ENCODE measurements at regions not wholly inside any gene's neighbourhood (a gene's known extent, or its start where the extent isn't known, plus 50 kb on each side); places are given as distances from the start of the nearest gene placed in this dataset.

GRCh38 chr4:138521809-138522208 lies 279.7 kb upstream of the SLC7A11 start:
- Mint-ChIP-seq H3K9me3 (peaks cover 11% of the 10 kb centered on the region), H3K27ac (no peak overlapping the region), H3K4me1 (ENCODE audit: low read depth) (no peaks in the 10 kb centered on the region), H3K4me3 (no peak overlapping the region), H3K36me3 (ENCODE audit: low read depth) (no peaks in the 10 kb centered on the region), H3K27me3 (no peaks in the 10 kb centered on the region)
- no peak for TF ChIP-seq CTCF (IDR thresholded peaks at IDR 0.05)
- Histone ChIP-seq H3K36me3 (ENCODE audit: insufficient read depth, low read length) (no peaks in the 10 kb centered on the region), H3K4me1 (ENCODE audit: insufficient read depth, low read length) (no peaks in the 10 kb centered on the region), H3K27me3 (ENCODE audit: control insufficient read depth in 1 of 2, insufficient read depth in 2 of 2, low read length in 2 of 2) (no peaks in the 10 kb centered on the region), H3K4me3 (ENCODE audit: low read length) (no peak overlapping the region), H3K9me3 (ENCODE audit: control insufficient read depth in 1 of 2, insufficient read depth in 1 of 2, low read length in 2 of 2) (peaks cover 0 to 8% of the 10 kb centered on the region in 2 experiments), H3K27ac (ENCODE audit: low read depth in 1 of 2, low read length in 2 of 2) (no peak overlapping the region)
- DNase-seq (no peak), ATAC-seq (ENCODE audit: poor library complexity) (no peak)
- ChIA-PET CTCF (no interaction called here), POLR2A (no interaction called here)
- intact Hi-C loops (cut with DNase I, micrococcal nuclease), result no loop called here

GRCh38 chr4:138519436-138519835 lies 277.3 kb upstream of the SLC7A11 start:
- Mint-ChIP-seq H3K27ac (no peak overlapping the region), H3K4me1 (ENCODE audit: low read depth) (no peaks in the 10 kb centered on the region), H3K4me3 (no peak overlapping the region), H3K36me3 (ENCODE audit: low read depth) (no peaks in the 10 kb centered on the region), H3K27me3 (no peaks in the 10 kb centered on the region), H3K9me3 (peaks cover 5% of the 10 kb centered on the region)
- POLR2A ChIA-PET, result no interaction called here
- H3K4me3 ChIP-seq (ENCODE audit: low read length), result no peak overlapping the region
- H3K27me3 ChIP-seq (ENCODE audit: control insufficient read depth in 1 of 2, insufficient read depth in 2 of 2, low read length in 2 of 2), result no peaks in the 10 kb centered on the region
- ATAC-seq (ENCODE audit: poor library complexity) (no peak), DNase-seq (no peak)
- H3K9me3 ChIP-seq (ENCODE audit: control insufficient read depth in 1 of 2, insufficient read depth in 1 of 2, low read length in 2 of 2), result peaks cover 0 to 8% of the 10 kb centered on the region in 2 experiments
- CTCF ChIA-PET, result no interaction called here
- no peak overlapping the region for H3K27ac ChIP-seq (ENCODE audit: low read depth in 1 of 2, low read length in 2 of 2)
- intact Hi-C loops (cut with DNase I, micrococcal nuclease), result no loop called here
- no peaks in the 10 kb centered on the region for H3K36me3 ChIP-seq (ENCODE audit: insufficient read depth, low read length)
- no peaks in the 10 kb centered on the region for H3K4me1 ChIP-seq (ENCODE audit: insufficient read depth, low read length)
- TF ChIP-seq CTCF (IDR thresholded peaks at IDR 0.05), result no peak

GRCh38 chr4:138513535-138513934 lies 271.4 kb upstream of the SLC7A11 start:
- ATAC-seq (ENCODE audit: poor library complexity) (no peak), DNase-seq (no peak)
- Mint-ChIP-seq H3K4me3 (no peak overlapping the region), H3K36me3 (ENCODE audit: low read depth) (no peaks in the 10 kb centered on the region), H3K27me3 (no peaks in the 10 kb centered on the region), H3K9me3 (peaks cover 9% of the 10 kb centered on the region), H3K27ac (no peak overlapping the region), H3K4me1 (ENCODE audit: low read depth) (no peaks in the 10 kb centered on the region)
- H3K27me3 ChIP-seq (ENCODE audit: control insufficient read depth in 1 of 2, insufficient read depth in 2 of 2, low read length in 2 of 2), result no peaks in the 10 kb centered on the region
- H3K27ac ChIP-seq (ENCODE audit: low read depth in 1 of 2, low read length in 2 of 2), result no peak overlapping the region
- CTCF ChIA-PET, result no interaction called here
- no peaks in the 10 kb centered on the region for H3K36me3 ChIP-seq (ENCODE audit: insufficient read depth, low read length)
- H3K9me3 ChIP-seq (ENCODE audit: control insufficient read depth in 1 of 2, insufficient read depth in 1 of 2, low read length in 2 of 2), result no peaks in the 10 kb centered on the region
- no peak overlapping the region for H3K4me3 ChIP-seq (ENCODE audit: low read length)
- no peak for TF ChIP-seq CTCF (IDR thresholded peaks at IDR 0.05)
- POLR2A ChIA-PET, result no interaction called here
- intact Hi-C loops (cut with DNase I, micrococcal nuclease), result no loop called here
- no peaks in the 10 kb centered on the region for H3K4me1 ChIP-seq (ENCODE audit: insufficient read depth, low read length)

All from CD4-positive, alpha-beta T cell (primary cell).